OCI-M2 (cell line): ENCODE measurements at regions not wholly inside any gene's neighbourhood (a gene's known extent, or its start where the extent isn't known, plus 50 kb on each side); places are given as distances from the start of the nearest gene placed in this dataset.

Experiments used
- DNase-seq: peaks from one replicate; lab custom pipeline; 2025; ENCODE audit not compliant: unreplicated experiment; lab: John Stamatoyannopoulos, UW

GRCh38 chr1:90782046-90782445 lies 64.9 kb upstream of the BARHL2 start:
- DNase-seq = no peak

GRCh38 chr1:90781534-90781933 lies 64.4 kb upstream of the BARHL2 start:
- no peak for DNase-seq

- no peak for DNase-seq
These were observed 63.9 kb upstream of the BARHL2 start for GRCh38 chr1:90780981-90781380.

- no peak for DNase-seq
These were observed 62.5 kb upstream of the BARHL2 start for GRCh38 chr1:90779573-90779972.

- DNase-seq = no peak
These were observed 61.4 kb upstream of the BARHL2 start for GRCh38 chr1:90778486-90778885.

GRCh38 chr1:90773812-90774211 lies 56.7 kb upstream of the BARHL2 start:
- DNase-seq = no peak

GRCh38 chr1:90768826-90769225 lies 51.7 kb upstream of the BARHL2 start:
- DNase-seq = no peak

- DNase-seq = no peak
These were observed 51.0 kb upstream of the BARHL2 start for GRCh38 chr1:90768098-90768497.
